Gastroesophageal sphincter (tissue), 4 donors: ENCODE measurements at regions not wholly inside any gene's neighbourhood (a gene's known extent, or its start where the extent isn't known, plus 50 kb on each side); places are given as distances from the start of the nearest gene placed in this dataset.

Experiments used
- ATAC-seq: fragments of 150-250 bp; one replicate; pipeline ENCODE4 v1.9.1; 2016; ENCODE audit warnings: mild to moderate bottlenecking, moderate library complexity
- H3K27ac ChIP-seq, 4 donors: fragments of 200-600 bp; sonication (generic) in 3 of 4; 1 replicate in 3 of 4; 2 replicates in 1 of 4; pipeline ENCODE4 v1.5.1; 2016 to 2019
- H3K27me3 ChIP-seq: fragments of 200-600 bp; sonication (generic); one replicate; pipeline ENCODE4 v1.5.1; 2019
- H3K36me3 ChIP-seq, 2 donors: fragments of 200-600 bp; sonication (generic); one replicate each; pipeline ENCODE4 v1.5.1; 2019; ENCODE audit warnings: control low read depth in 1 of 2
- H3K4me1 ChIP-seq, 3 donors: fragments of 200-600 bp; sonication (generic); 1 replicate in 2 of 3; 2 replicates in 1 of 3; pipeline ENCODE4 v1.5.1; 2016 to 2019; ENCODE audit warnings: control low read depth in 2 of 3
- H3K4me3 ChIP-seq, 2 donors: fragments of 200-600 bp; sonication (generic); one replicate each; pipeline ENCODE4 v1.5.1; 2019; ENCODE audit warnings: mild to moderate bottlenecking in 1 of 2, moderate library complexity in 1 of 2
- H3K9me3 ChIP-seq, 3 donors: fragments of 200-600 bp; sonication (generic); one replicate each; pipeline ENCODE4 v1.5.1; 2017 to 2019; ENCODE audit warnings: control low read depth in 2 of 3
- EP300 ChIP-seq: sonication (generic); formaldehyde crosslinking; IDR thresholded peaks from one replicate; pipeline ENCODE4 v1.6.1; 2017; ENCODE audit warnings: antibody characterized with exemption, mild to moderate bottlenecking
- POLR2A ChIP-seq, 2 donors: fragments of 450-650 bp; IDR thresholded peaks; one replicate each; pipeline ENCODE4 v1.6.1; 2017; ENCODE audit warnings: antibody characterized with exemption in 2 of 2, mild to moderate bottlenecking in 2 of 2, moderate library complexity in 1 of 2
- POLR2AphosphoS5 ChIP-seq: sonication (generic); formaldehyde crosslinking; IDR thresholded peaks from one replicate; pipeline ENCODE4 v1.6.1; 2017; ENCODE audit warnings: antibody characterized with exemption
- WGBS, 2 donors: methylation state at CpG; one replicate each; pipeline ENCODE4 v1.1.5; 2018; ENCODE audit warnings: low coverage in 1 of 2; 5-methylcytosine and 5-hydroxymethylcytosine counted together
- TF ChIP-seq, protein P1 (sequence below), 4 experiments: fragments of 200-600 bp in 2 of 4; fragments of 450-650 bp in 2 of 4; sonication (generic) in 1 of 4; IDR thresholded peaks; one replicate each; pipeline ENCODE4 v1.5.1; 2017 to 2019; ENCODE audit warnings: antibody characterized with exemption in 4 of 4, mild to moderate bottlenecking in 2 of 4, moderate library complexity in 2 of 4

- 55 to 61% methylated on average over 9 to 14 of the region's 14 CpGs for WGBS, 2 donors
- H3K4me1 ChIP-seq = no peaks in the 10 kb centered on the region
- no peak overlapping the region for H3K4me3 ChIP-seq
- H3K27me3 ChIP-seq = peaks cover 4% of the 10 kb centered on the region
- H3K36me3 ChIP-seq = no peaks in the 10 kb centered on the region
- ATAC-seq = peak; percentile 22
- no peak overlapping the region for H3K27ac ChIP-seq
- no peak for TF ChIP-seq POLR2A (IDR thresholded peaks at IDR 0.05)
- TF ChIP-seq EP300 = no peak
- TF ChIP-seq, protein P1, sequence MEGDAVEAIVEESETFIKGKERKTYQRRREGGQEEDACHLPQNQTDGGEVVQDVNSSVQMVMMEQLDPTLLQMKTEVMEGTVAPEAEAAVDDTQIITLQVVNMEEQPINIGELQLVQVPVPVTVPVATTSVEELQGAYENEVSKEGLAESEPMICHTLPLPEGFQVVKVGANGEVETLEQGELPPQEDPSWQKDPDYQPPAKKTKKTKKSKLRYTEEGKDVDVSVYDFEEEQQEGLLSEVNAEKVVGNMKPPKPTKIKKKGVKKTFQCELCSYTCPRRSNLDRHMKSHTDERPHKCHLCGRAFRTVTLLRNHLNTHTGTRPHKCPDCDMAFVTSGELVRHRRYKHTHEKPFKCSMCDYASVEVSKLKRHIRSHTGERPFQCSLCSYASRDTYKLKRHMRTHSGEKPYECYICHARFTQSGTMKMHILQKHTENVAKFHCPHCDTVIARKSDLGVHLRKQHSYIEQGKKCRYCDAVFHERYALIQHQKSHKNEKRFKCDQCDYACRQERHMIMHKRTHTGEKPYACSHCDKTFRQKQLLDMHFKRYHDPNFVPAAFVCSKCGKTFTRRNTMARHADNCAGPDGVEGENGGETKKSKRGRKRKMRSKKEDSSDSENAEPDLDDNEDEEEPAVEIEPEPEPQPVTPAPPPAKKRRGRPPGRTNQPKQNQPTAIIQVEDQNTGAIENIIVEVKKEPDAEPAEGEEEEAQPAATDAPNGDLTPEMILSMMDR (IDR thresholded peaks at IDR 0.05) = no peak
- no peak for TF ChIP-seq POLR2AphosphoS5
- H3K9me3 ChIP-seq = no peaks in the 10 kb centered on the region
Observed at GRCh38 chr5:137563646-137564397, 64.7 kb upstream of the SPOCK1 start.

DNA sequence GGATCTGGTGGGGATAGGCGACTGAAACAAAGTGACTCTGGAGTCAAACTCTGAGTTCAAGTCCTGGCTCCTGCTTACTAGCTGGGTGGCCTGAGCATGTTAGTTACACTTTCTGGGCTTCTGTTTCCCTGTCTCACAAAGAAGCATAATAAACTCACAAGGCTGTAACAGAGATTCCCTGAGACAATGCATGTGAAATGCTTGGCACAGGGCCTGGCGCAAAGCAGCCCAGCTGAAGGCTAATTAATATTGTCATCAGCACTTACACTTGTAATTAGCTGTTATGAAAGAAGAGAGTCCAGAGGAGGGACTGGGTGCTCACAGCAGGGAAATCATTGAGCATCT, 64.1 kb upstream of the SPOCK1 start:
- Histone ChIP-seq H3K4me3 (no peak overlapping the region), H3K9me3 (no peaks in the 10 kb centered on the region), H3K36me3 (no peaks in the 10 kb centered on the region), H3K4me1 (no peaks in the 10 kb centered on the region), H3K27me3 (peaks cover 4% of the 10 kb centered on the region), H3K27ac (no peak overlapping the region)
- ATAC-seq = no peak
- 71 to 100% methylated on average over 1 to 2 of the region's 2 CpGs for WGBS, 2 donors
- TF ChIP-seq, protein P1 (IDR thresholded peaks at IDR 0.05) = no peak
- no peak for TF ChIP-seq EP300
- no peak for TF ChIP-seq POLR2AphosphoS5
- TF ChIP-seq POLR2A (IDR thresholded peaks at IDR 0.05) = no peak

DNA sequence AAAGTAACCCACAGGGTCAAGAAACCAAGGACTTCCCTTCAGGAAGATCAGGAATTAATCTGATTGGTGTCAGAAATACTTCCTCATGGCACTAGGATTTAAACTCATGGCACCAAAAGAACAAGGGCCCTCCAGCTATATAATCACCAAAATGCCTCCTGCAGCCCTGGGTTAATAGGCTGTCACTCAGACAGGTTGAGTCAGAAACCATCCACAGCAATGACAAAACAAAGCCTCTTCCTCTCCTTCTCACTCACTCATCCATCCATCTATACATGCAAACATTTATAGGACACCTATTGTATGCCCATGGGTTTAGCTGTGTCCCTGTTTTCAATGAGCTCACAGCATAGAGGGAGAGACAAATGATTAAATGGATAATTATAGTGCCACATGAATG, 62.5 kb upstream of the SPOCK1 start:
- no peaks in the 10 kb centered on the region for H3K4me1 ChIP-seq
- H3K27me3 ChIP-seq = peaks cover 4% of the 10 kb centered on the region
- ATAC-seq = no peak
- no peak for TF ChIP-seq EP300
- TF ChIP-seq POLR2A (IDR thresholded peaks at IDR 0.05) = no peak
- TF ChIP-seq, protein P1 (IDR thresholded peaks at IDR 0.05) = no peak
- no peak for TF ChIP-seq POLR2AphosphoS5
- H3K36me3 ChIP-seq = no peaks in the 10 kb centered on the region
- H3K9me3 ChIP-seq = no peaks in the 10 kb centered on the region
- no peak overlapping the region for H3K4me3 ChIP-seq
- H3K27ac ChIP-seq = no peak overlapping the region

GRCh38 chr5:137560420-137560819, 61.3 kb upstream of the SPOCK1 start:
- Histone ChIP-seq H3K4me1 (no peaks in the 10 kb centered on the region), H3K27me3 (no peaks in the 10 kb centered on the region), H3K9me3 (no peaks in the 10 kb centered on the region), H3K27ac (no peak overlapping the region), H3K36me3 (no peaks in the 10 kb centered on the region), H3K4me3 (no peak overlapping the region)
- 60 to 84% methylated on average over 1 to 5 of the region's 5 CpGs for WGBS, 2 donors
- TF ChIP-seq EP300 = no peak
- TF ChIP-seq POLR2A (IDR thresholded peaks at IDR 0.05) = no peak
- TF ChIP-seq, protein P1 (IDR thresholded peaks at IDR 0.05) = no peak
- TF ChIP-seq POLR2AphosphoS5 = no peak
- ATAC-seq = no peak
